HG02623 (cell line): ENCODE measurements at regions not wholly inside any gene's neighbourhood (a gene's known extent, or its start where the extent isn't known, plus 50 kb on each side); places are given as distances from the start of the nearest gene placed in this dataset.

Source experiments
- ATAC-seq: cut with Tn5 transposase; IDR thresholded peaks from one replicate; pipeline ENCODE4 v1.9.1; 2021; ENCODE audit warnings: moderate library complexity; ENCODE audit not compliant: unreplicated experiment

GRCh38 chr4:151604238-151604637 is 156.6 kb downstream of the GATB start:
- no peak for ATAC-seq

- ATAC-seq, result no peak
Observed at GRCh38 chr4:151605215-151605614, 155.6 kb downstream of the GATB start.

GRCh38 chr4:151606061-151606460 is 154.7 kb downstream of the GATB start:
- no peak for ATAC-seq

- no peak for ATAC-seq
Observed at GRCh38 chr4:151610229-151610628, 150.6 kb downstream of the GATB start.

- no peak for ATAC-seq
Observed at GRCh38 chr4:151611960-151612359, 148.8 kb downstream of the GATB start.

GRCh38 chr4:151613290-151613689 is 147.5 kb downstream of the GATB start:
- no peak for ATAC-seq

GRCh38 chr4:151614561-151614960 is 146.2 kb downstream of the GATB start:
- ATAC-seq, result no peak

GRCh38 chr4:151618858-151619257 is 141.9 kb downstream of the GATB start:
- no peak for ATAC-seq

- ATAC-seq, result no peak
Observed at GRCh38 chr4:151620066-151620465, 140.7 kb downstream of the GATB start.
